OCI-LY1 (cell line): ENCODE measurements at regions not wholly inside any gene's neighbourhood (a gene's known extent, or its start where the extent isn't known, plus 50 kb on each side); places are given as distances from the start of the nearest gene placed in this dataset.

Experiments used
- CTCF ChIP-seq: fragments of 200-600 bp; sonication (generic), shearing (Covaris generic); IDR thresholded peaks from 2 replicates; pipeline ENCODE4 v1.5.1; 2017; ENCODE audit warnings: mild to moderate bottlenecking, antibody characterized with exemption, low read length, moderate library complexity, mixed read lengths
- EZH2 ChIP-seq: fragments of 200-600 bp; sonication (generic), shearing (Covaris generic); IDR thresholded peaks from 2 replicates; pipeline ENCODE4 v1.8.0; 2017; ENCODE audit warnings: borderline replicate concordance, mixed run types, mild to moderate bottlenecking, antibody characterized with exemption, low read length, moderate library complexity, mixed read lengths

- TF ChIP-seq CTCF, result no peak
- TF ChIP-seq EZH2, result no peak
These were observed 572.8 kb upstream of the USP15 start for GRCh38 chr12:61687407-61687806.
